Stimulated activated CD4-positive, alpha-beta T cell treated with anti-CD3 and anti-CD28 coated beads, TNF-alpha, amount 100 ng/mL, for 4 hours (primary cell): ENCODE measurements at regions not wholly inside any gene's neighbourhood (a gene's known extent, or its start where the extent isn't known, plus 50 kb on each side); places are given as distances from the start of the nearest gene placed in this dataset.

Experiments
- DNase-seq, 3 experiments: peaks; one replicate each; pipeline ENCODE4 v3.0.0-alpha.2; 2020; ENCODE audit warnings: low read depth in 3 of 3

DNA sequence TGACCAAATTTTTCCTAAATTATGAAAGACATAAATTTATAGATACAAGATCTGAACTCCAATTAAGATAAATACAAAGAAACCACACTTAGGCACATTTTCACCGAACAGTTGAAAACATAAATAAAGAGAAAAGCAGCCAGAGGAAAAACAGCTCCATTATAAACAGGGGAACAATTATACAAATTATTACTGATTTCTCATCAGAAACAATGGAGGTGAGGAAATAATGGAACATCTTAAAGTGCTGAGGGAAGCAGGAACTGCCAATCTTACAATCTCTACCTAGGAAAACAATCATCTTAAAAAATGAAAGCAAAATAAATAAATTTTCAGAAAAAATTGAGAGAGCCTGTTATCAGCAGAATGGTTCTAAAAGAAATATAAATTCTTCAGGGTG, 234.4 kb upstream of the PMFBP1 start:
- DNase-seq = no peak

DNA sequence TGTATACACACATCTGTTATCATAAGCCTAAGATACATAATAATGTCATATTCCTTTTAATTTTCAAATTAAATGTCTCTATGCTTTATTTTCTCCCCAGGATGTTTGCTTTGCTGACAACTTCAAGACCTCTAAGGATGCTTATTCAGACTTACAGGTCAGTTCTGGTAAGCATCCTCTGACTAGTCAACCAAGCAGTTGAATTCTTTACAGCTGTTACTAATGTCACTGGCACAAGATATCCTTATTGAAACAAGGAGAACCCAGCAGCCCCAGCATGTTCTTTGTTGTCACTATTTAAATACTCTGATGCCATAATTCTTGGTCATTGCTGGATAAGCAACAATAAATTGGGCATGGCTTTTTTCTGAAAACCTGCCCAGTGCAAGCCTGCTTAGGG, 232.3 kb upstream of the PMFBP1 start:
- DNase-seq = no peak

GRCh38 chr16:72401084-72401361, 229.1 kb upstream of the PMFBP1 start:
- no peak for DNase-seq

DNA sequence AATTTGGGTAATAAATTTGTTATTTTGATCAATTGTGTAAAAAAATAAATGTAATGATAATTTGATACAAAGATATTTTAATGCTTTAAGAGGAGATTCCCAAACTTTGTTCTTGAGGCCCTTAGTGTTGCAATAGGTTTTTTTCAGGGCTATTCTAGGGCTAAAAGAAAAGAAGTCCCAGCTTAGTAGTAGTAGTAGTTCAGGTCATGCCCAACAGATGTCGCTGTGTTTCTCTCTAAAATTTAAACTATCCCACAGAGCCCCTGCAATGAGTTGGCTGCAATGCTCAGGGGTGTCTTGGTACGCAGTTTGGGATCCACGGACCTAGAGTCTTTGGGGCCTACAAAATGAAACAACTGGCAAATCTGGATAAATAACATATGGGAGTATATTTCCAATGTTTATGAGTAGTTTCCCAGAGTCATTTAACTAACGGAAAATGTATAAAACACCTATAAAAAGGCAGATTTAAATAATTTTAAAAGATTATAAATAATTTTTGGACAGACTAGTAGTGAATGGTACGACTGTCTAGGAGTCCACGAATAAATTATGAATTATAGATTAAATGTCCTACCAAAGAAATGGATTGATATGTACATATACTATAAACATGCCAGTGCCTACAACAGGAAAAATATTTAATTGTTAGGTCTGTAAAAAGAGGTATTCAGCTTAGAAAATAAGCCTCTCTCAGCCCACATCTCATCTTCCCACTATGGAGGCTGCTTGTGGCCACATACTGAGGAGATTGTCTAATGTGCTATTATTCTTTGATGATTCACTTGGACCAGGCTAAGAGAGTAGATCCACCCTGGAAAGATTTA, 228.5 kb upstream of the PMFBP1 start:
- DNase-seq = no peak

GRCh38 chr16:72399811-72400210, 227.9 kb upstream of the PMFBP1 start:
- no peak for DNase-seq

DNA sequence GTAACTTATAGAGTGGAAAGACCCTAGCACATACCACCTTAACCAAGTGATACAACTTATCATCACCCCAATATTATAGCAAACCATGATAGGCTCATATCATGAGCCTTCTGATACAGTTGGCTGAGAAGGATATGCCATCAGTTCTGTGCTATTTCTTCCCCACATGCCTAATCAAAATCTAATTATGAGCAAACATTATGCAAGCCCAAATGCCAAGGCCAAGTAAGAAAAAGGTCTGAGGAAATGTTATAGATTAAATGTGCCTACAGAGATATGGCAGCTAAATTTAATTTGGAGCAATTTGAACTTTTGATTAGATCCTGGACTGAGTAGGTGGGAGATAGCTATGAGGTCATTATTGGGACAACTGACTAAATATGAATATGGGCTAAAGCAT, 225.9 kb upstream of the PMFBP1 start:
- DNase-seq = no peak

GRCh38 chr16:72394526-72394925, 222.6 kb upstream of the PMFBP1 start:
- DNase-seq = no peak

DNA sequence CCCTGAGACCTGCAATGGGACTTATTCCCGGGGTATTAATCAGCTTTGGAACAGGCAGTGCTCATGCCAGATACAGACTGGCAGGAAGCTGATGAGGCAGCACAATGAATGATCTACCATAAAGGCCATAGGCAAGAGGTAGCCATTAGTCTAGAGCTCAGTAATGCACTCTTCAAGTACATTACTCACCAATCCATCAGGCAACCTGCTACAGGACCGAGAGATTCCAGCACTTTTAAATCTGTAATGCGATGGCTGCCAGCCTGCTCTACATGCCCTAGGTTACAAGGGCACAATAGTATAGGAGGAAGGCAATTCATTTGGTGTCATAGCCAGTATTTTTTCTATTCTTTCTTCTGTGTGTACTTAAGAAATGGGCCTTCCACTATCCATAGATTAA, 217.8 kb upstream of the PMFBP1 start:
- no peak for DNase-seq

- no peak for DNase-seq
These were observed 216.1 kb upstream of the PMFBP1 start for GRCh38 chr16:72388007-72388406.

DNA sequence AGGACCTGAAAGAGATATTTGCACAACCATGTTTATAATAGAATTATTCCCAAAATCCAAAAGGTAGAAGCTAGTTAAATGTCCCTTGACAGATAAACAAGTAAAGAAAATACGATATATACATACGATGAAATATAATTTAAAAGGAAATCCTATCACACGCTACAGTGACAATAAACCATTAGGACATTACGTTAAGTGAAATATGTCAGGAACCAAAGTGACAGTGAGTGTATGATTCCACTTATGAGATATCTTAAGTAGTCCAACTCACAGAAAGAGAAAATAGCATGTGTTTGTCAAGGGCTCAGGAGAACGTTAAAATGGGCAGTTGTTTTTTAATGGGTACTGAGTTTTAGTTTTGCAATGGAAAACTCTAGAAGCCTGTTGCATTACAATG, 212.7 kb upstream of the PMFBP1 start:
- DNase-seq = no peak

DNA sequence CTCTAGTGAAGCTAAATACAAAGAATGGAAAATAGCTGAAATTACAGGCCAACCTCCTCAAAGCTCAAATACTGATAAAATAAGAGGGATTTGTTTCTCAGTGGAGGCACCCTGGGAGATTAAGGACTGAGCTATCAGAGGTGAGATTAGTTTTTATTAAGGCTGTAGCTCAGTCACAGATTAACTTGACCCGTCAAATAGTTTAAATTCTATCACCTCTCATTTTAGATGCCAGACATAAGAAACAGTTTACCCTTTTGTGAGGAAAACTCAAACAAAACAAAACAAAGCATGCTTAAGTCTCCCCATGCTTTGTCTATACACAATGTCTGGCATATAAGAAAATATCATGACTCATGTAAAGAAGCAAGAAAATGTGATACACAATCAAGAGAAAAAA, 208.3 kb upstream of the PMFBP1 start:
- no peak for DNase-seq

DNA sequence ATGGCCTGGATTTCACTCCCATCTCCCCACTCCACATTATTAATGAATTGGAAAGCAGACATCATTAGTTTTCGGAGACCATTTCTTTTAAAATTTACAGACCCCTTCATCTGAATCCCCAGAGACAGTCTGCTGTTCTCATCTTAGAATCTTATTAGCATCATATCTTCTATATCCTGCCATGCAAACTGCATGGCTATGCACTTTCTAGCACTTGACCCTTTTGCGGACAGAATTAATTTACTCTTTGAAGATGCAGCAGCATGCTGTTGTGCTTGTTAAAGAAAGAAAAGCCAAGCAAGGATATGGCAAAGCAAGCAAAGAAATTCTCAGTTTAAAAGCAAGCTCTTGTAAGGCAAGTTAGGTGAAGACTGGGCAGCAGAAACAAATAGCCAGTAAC, 201.2 kb upstream of the PMFBP1 start:
- DNase-seq = no peak

- DNase-seq = no peak
These were observed 200.4 kb upstream of the PMFBP1 start for GRCh38 chr16:72372087-72373045.

DNA sequence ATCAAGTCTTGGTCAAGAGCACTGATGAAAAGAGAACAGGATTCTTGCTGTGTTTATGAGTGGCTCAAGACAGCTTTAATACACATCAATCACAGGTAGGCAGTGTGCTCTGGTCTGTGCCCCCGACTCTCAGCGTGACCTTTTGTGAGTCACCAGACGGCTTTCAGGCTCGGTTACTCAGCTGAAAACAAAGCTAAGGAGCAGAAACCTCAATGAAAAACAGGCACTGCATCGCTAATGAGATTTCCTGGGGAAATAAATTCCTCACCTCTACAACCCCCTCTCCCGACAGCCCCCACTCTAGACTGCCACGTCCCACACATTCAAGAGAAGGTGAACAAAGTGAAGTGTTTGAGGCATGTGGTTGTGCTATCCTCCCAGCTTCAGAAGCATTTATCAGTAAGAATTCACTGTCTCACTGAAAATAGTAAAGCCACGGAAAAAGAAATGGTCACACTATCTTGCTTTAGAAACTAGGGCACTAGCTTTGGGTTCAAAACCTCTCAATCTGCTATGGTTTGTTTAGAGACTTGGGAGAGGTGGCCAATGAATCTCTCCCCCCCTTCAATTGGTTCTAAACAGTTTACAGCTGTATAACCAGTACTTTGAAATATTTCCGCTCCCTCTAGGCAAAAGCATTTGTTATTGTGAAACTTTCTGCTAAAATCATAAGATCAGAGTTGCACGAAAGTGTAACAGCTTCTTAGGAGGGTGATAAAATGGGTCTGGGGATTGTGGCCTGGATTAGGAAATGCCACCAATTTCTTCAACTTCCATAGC, 199.5 kb upstream of the PMFBP1 start:
- DNase-seq = no peak

- no peak for DNase-seq
These were observed 197.3 kb upstream of the PMFBP1 start for GRCh38 chr16:72369274-72369673.

DNA sequence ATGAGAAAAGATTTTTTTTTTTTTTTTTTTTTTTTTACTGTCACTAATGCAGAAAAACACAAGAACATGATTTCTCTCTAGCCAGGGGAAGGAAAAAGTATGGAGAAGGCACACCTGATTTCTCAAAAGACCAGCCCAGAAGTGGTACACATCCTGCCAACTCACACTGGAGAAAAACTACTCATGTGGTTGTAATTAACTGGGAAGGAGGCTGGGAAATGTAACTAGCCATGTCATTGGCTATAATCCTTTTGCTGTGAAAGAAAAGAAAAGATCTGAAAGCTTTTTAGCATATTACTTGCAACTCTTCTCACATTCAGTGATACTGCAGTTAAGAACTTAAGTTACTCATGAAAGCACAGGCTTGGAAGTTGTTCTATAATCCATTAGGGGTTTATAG, 195.9 kb upstream of the PMFBP1 start:
- DNase-seq = no peak

DNA sequence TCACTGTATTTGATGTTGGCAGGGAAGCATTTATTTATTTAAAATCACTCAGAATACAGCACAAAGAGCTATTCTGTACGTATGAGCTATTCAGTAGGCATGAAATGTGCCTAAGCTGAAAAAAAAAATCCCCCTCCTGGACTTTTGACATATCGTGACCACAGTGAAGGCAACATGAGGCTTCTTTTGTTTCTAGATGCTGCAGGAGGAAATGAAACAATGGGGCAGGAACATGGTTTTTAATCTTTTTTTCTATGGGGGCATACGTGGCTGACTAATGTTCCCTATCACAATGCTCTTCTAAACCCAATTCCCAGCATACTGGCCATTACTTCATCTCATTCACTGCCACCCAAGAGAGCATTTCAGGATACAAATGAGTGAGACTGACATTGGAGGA, 191.0 kb upstream of the PMFBP1 start:
- no peak for DNase-seq

DNA sequence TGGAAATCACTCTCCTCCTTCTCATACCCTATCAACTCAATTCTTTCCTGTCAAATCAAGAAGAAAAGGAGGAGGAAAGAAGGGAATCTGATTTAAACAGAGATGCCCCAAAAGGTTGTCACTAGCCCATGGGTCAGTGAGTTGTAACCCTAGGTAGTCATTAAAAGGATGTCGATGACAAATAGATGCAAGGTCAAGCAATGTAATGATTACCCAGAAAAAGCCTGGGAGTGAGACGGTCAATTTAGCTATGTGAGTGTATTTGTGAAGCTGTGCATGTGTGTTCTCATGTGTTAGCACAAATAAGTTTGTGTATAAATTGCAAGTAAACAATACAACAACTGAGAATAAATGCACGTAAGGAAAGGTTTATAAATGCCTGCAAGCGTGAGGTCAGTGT, 190.5 kb upstream of the PMFBP1 start:
- no peak for DNase-seq

- no peak for DNase-seq
These were observed 186.0 kb upstream of the PMFBP1 start for GRCh38 chr16:72357910-72358309.

DNA sequence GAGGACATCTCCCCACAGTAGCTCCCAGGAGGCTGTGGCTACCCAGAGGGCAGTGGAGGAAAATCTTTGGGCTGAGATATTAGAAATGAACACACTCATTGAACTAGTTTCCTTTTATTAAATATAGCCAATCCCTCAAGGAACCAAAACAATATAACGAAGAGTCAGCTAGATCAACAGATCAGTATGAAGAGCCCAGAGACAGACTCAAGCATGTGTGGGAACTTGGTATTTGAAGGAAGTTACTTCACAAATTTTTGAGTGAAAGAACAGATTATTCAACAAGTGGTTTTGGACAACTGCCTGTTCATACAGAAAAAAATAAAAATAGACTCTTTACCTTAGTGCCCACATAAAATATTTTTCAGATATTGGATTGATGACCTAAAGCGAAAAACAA, 183.6 kb upstream of the PMFBP1 start:
- DNase-seq = no peak

GRCh38 chr16:72349719-72350118, 177.8 kb upstream of the PMFBP1 start:
- DNase-seq = no peak

GRCh38 chr16:72332926-72333325, 161.0 kb upstream of the PMFBP1 start:
- DNase-seq = no peak
